ENCODE measurements at regions not wholly inside any gene's neighbourhood (a gene's known extent, or its start where the extent isn't known, plus 50 kb on each side); places are given as distances from the start of the nearest gene placed in this dataset.

DNA sequence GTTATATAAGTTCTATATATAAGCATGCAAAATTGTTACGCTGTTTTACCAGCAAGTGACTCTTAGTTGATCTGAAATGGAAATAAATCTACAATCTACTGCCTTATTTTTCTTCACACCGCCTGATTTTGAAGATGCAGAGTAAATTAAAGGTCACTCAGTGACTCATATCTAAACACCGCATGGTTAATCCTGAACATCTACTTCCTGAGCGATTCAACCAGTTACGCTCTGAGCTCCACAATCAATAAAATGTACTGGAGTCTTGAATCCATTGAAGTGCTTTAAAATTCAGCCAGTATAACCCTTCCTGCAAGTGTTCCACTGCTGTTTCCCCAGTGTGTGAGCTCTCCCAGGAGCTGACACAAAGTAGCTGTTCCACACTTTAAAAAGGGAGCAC is 192.8 kb downstream of the SLC7A11 start:
- Mint-ChIP-seq H3K4me1 (peaks cover 37% of the 10 kb centered on the region), H3K27me3 (ENCODE audit: low read depth, poor library complexity) (no peaks in the 10 kb centered on the region), H3K4me3 (no peak overlapping the region), H3K27ac (no peak overlapping the region), H3K36me3 (ENCODE audit: low read depth) (no peaks in the 10 kb centered on the region), H3K9me3 (peaks cover 6% of the 10 kb centered on the region)
- TF ChIP-seq, protein P1, sequence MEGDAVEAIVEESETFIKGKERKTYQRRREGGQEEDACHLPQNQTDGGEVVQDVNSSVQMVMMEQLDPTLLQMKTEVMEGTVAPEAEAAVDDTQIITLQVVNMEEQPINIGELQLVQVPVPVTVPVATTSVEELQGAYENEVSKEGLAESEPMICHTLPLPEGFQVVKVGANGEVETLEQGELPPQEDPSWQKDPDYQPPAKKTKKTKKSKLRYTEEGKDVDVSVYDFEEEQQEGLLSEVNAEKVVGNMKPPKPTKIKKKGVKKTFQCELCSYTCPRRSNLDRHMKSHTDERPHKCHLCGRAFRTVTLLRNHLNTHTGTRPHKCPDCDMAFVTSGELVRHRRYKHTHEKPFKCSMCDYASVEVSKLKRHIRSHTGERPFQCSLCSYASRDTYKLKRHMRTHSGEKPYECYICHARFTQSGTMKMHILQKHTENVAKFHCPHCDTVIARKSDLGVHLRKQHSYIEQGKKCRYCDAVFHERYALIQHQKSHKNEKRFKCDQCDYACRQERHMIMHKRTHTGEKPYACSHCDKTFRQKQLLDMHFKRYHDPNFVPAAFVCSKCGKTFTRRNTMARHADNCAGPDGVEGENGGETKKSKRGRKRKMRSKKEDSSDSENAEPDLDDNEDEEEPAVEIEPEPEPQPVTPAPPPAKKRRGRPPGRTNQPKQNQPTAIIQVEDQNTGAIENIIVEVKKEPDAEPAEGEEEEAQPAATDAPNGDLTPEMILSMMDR (IDR thresholded peaks at IDR 0.05), result no peak
- no peak for DNase-seq

DNA sequence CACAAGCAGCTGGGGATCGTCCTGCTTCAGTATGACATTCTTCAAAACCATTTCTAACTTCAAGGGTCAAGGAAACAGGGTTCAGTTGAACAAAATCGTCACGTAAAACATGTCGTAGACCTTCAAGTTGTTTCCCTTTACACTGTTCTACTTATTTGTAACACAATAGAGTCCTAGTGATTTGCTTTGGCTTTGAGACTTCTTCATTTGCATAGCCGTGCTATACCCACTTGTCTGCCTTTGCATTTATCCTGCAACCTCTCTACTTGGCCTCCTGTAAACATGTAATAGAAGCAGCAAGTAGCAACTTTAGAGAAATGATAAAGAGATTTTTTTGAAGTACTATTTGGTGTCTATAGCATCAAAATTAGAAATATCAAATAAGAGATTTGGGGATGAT is 194.9 kb downstream of the SLC7A11 start:
- H3K27ac Mint-ChIP-seq, result peak overlapping the region; percentile 67
- TF ChIP-seq, protein P1 (IDR thresholded peaks at IDR 0.05), result no peak
- no peaks in the 10 kb centered on the region for H3K27me3 Mint-ChIP-seq (ENCODE audit: low read depth, poor library complexity)
- H3K4me3 Mint-ChIP-seq, result no peak overlapping the region
- H3K4me1 Mint-ChIP-seq, result peaks cover 36% of the 10 kb centered on the region
- H3K36me3 Mint-ChIP-seq (ENCODE audit: low read depth), result no peaks in the 10 kb centered on the region
- no peak for DNase-seq
- H3K9me3 Mint-ChIP-seq, result peaks cover 3% of the 10 kb centered on the region

DNA sequence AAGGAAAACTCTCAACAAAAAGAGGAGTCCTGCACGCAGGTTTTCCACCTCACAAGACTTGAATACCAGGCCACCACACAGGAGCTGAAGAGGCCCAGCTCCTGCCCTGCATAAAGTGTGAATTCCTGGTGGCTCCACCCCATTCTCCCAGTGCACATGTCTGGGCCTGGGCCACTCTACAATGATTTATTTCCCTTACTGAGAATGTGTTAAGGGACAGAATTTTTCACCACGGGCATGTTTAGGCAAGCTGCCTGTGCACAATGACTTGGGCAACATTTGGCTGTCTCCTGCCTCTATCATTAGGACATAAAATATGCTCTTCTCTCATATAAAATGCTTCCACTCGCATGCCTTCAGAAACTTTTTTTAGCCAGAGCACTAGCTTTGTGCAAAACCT is 197.1 kb downstream of the SLC7A11 start:
- Mint-ChIP-seq H3K27me3 (ENCODE audit: low read depth, poor library complexity) (no peaks in the 10 kb centered on the region), H3K36me3 (ENCODE audit: low read depth) (no peaks in the 10 kb centered on the region), H3K27ac (peak overlapping the region; percentile 59), H3K4me1 (peaks cover 34% of the 10 kb centered on the region), H3K4me3 (no peak overlapping the region), H3K9me3 (no peaks in the 10 kb centered on the region)
- no peak for DNase-seq
- TF ChIP-seq, protein P1 (IDR thresholded peaks at IDR 0.05), result no peak

DNA sequence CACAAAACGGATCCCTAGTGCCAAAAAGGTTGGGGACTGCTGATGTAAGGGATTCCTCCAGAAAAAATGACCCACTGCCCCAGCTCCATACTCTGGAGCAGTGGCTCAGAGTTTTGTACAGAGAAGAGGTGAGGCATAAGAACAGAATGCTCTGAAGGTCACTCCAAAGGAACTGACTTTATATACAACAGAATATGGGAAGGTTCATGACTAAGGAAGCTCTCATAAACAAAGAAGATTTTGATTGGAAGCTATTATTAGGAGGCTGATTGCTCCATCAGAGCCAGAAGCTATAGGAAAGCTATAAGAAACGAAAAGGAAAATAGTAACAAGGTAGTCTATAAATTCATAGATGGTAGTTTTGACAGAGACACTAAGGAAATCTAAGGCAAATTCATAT is 203.1 kb downstream of the SLC7A11 start:
- no peaks in the 10 kb centered on the region for H3K36me3 Mint-ChIP-seq (ENCODE audit: low read depth)
- H3K4me3 Mint-ChIP-seq, result no peak overlapping the region
- H3K4me1 Mint-ChIP-seq, result peaks cover 14% of the 10 kb centered on the region
- no peaks in the 10 kb centered on the region for H3K27me3 Mint-ChIP-seq (ENCODE audit: low read depth, poor library complexity)
- H3K27ac Mint-ChIP-seq, result no peak overlapping the region
- DNase-seq, result no peak
- TF ChIP-seq, protein P1 (IDR thresholded peaks at IDR 0.05), result no peak
- no peaks in the 10 kb centered on the region for H3K9me3 Mint-ChIP-seq

DNA sequence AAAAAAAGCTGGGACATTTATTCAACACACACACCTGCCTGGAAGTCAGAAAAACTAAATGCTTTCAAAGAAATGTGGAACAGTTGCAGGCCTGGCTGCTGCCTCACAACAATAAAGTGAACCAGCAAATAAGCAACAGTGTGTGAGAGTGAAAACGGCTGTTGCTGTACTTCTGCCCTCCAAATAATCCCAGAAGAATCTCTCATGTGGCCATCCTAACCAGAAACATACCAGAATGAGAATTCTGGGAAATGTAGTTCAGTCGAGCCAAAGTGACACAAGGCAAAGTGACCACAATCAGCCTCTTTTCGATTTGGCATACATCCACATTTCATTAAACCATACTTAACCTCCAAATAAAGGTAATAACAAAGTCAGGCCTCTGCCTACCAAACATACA is 204.5 kb downstream of the SLC7A11 start:
- no peak overlapping the region for H3K27ac Mint-ChIP-seq
- no peak overlapping the region for H3K4me3 Mint-ChIP-seq
- H3K27me3 Mint-ChIP-seq (ENCODE audit: low read depth, poor library complexity), result no peaks in the 10 kb centered on the region
- H3K36me3 Mint-ChIP-seq (ENCODE audit: low read depth), result no peaks in the 10 kb centered on the region
- no peaks in the 10 kb centered on the region for H3K9me3 Mint-ChIP-seq
- DNase-seq, result no peak
- peaks cover 11% of the 10 kb centered on the region for H3K4me1 Mint-ChIP-seq
- TF ChIP-seq, protein P1 (IDR thresholded peaks at IDR 0.05), result no peak

DNA sequence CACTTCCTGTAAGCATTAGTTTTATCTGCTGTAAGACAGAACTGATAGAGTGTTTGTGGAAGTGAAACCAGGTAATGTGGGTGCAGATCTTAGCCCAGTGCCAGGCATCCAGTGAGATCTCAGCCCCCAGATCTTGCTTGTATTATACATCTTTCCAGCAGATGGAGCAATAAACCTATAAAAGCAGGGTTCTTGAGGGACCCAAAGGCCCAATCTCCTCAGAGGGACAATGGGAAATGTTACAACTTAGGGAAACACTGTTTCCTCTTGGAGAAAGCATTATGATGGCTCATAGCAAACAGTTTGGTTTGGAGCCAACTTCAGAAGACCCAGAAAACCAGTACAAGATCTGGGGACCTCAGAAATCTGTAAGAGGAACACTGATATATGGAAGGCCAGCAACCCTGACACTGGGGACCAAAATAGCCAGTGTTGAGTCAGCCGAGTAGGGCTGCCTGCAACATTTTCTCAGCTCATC is 206.3 kb downstream of the SLC7A11 start:
- TF ChIP-seq, protein P1 (IDR thresholded peaks at IDR 0.05), result peak; percentile 51
- no peak overlapping the region for H3K27ac Mint-ChIP-seq
- H3K27me3 Mint-ChIP-seq (ENCODE audit: low read depth, poor library complexity), result no peaks in the 10 kb centered on the region
- no peak overlapping the region for H3K4me3 Mint-ChIP-seq
- peaks cover 11% of the 10 kb centered on the region for H3K4me1 Mint-ChIP-seq
- H3K36me3 Mint-ChIP-seq (ENCODE audit: low read depth), result no peaks in the 10 kb centered on the region
- peak; percentile 16 for DNase-seq
- no peaks in the 10 kb centered on the region for H3K9me3 Mint-ChIP-seq
